ENCODE measurements at regions not wholly inside any gene's neighbourhood (a gene's known extent, or its start where the extent isn't known, plus 50 kb on each side); places are given as distances from the start of the nearest gene placed in this dataset.

DNA sequence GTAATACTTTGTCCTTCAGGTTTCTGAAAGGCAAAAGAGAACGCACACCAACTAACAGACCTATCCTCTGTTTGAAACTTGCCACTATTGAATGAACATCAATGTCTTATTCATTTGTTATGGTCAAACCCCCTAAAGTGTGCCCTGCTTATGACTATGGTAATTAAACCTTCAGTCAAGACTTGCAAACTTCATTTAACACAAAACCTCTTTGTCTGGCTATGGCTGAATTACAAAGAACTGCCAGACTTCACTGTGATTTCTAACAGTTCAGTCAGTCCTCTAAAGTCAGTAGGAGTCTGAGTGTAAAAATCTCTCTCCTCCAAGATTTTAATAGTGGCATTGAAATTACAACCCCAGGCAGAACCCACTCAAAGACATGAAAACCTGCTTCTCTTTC lies 702.5 kb upstream of the LRRN3 start:
- in situ Hi-C loops (cut with HindIII; ENCODE audit: extremely low pct_ligation_motif_present, low pct_unique_long_range_greater_than_20kb), result no loop called here
- intact Hi-C loops (cut with micrococcal nuclease; ENCODE audit: unreplicated experiment), result no loop called here
- ChIA-PET POLR2A (no interaction called here), CTCF (ENCODE audit: low intra/inter-chr PET ratio, low total read pairs) (no interaction called here)
- no peak for ATAC-seq
- Histone ChIP-seq H3K9me3 (ENCODE audit: low read length) (no peaks in the 10 kb centered on the region), H3K27me3 (ENCODE audit: control insufficient read depth in 1 of 2, insufficient read depth in 2 of 2, low read length in 2 of 2) (no peaks in the 10 kb centered on the region; a peak in 1 of 5 replicates), H3K36me3 (replicated peaks in 1 of 2; ENCODE audit: control insufficient read depth in 1 of 2, insufficient read depth in 2 of 2, low read length in 2 of 2) (no peaks in the 10 kb centered on the region), H3K4me2 (ENCODE audit: low read depth, low read length) (no peak overlapping the region), H4K20me1 (ENCODE audit: insufficient read depth, low read length) (no peaks in the 10 kb centered on the region), H3K4me3 (replicated peaks in 1 of 3; ENCODE audit: insufficient read depth in 1 of 3, low read depth in 2 of 3, low read length in 3 of 3) (no peak overlapping the region), H2AFZ (ENCODE audit: low read length) (no peak overlapping the region), H3K4me1 (ENCODE audit: insufficient read depth, low read length) (no peaks in the 10 kb centered on the region), H3K79me2 (ENCODE audit: insufficient read depth, low read length) (no peaks in the 10 kb centered on the region), H3K9ac (ENCODE audit: insufficient read depth, low read depth, low read length) (no peak overlapping the region), H3K27ac (ENCODE audit: extremely low read length, insufficient read depth, low read length) (no peak overlapping the region)
- FAIRE-seq, result no peak
- TF ChIP-seq ZSCAN9 (CRISPR knock-in tag; IDR thresholded peaks at IDR 0.05; ENCODE audit: borderline replicate concordance) (no peak), MAZ (IDR thresholded peaks at IDR 0.05; ENCODE audit: borderline replicate concordance, low read depth, low read length) (no peak), MAZ (CRISPR knock-in tag; IDR thresholded peaks at IDR 0.05; ENCODE audit: low read depth) (no peak), RBAK (CRISPR knock-in tag; IDR thresholded peaks at IDR 0.05) (no peak), MTF2 (CRISPR knock-in tag; IDR thresholded peaks at IDR 0.05; ENCODE audit: borderline replicate concordance) (no peak), SOX6 (IDR thresholded peaks at IDR 0.05) (no peak), SOX6 (CRISPR knock-in tag; IDR thresholded peaks at IDR 0.05) (no peak), SRSF9 (IDR thresholded peaks at IDR 0.05; ENCODE audit: borderline replicate concordance, insufficient read depth, low read depth, low read length, poor library complexity, severe bottlenecking) (no peak), SALL1 (CRISPR knock-in tag; IDR thresholded peaks at IDR 0.05) (no peak), SP5 (CRISPR knock-in tag; IDR thresholded peaks at IDR 0.05; ENCODE audit: borderline replicate concordance, low read depth) (no peak), SYNCRIP (IDR thresholded peaks at IDR 0.05; ENCODE audit: insufficient read depth, low read depth, low read length) (no peak), ZNF781 (CRISPR knock-in tag; IDR thresholded peaks at IDR 0.05; ENCODE audit: borderline replicate concordance, not compliant biosample characterization) (no peak), ZNF850 (CRISPR knock-in tag; conservative IDR thresholded peaks at IDR 0.05) (no peak), ZNF724P (CRISPR knock-in tag; IDR thresholded peaks at IDR 0.05; ENCODE audit: borderline replicate concordance) (no peak), PHF5A (CRISPR knock-in tag; IDR thresholded peaks at IDR 0.05; ENCODE audit: low read depth, unreplicated experiment) (no peak), ZNF652 (CRISPR knock-in tag; IDR thresholded peaks at IDR 0.05; ENCODE audit: borderline replicate concordance, low read depth) (no peak), HCFC1 (IDR thresholded peaks at IDR 0.05; ENCODE audit: low read depth, low read length) (no peak), ZNF672 (CRISPR knock-in tag; IDR thresholded peaks at IDR 0.05) (no peak), MAF1 (CRISPR knock-in tag; IDR thresholded peaks at IDR 0.05; ENCODE audit: borderline replicate concordance) (no peak)
- TF ChIP-seq, protein P1, sequence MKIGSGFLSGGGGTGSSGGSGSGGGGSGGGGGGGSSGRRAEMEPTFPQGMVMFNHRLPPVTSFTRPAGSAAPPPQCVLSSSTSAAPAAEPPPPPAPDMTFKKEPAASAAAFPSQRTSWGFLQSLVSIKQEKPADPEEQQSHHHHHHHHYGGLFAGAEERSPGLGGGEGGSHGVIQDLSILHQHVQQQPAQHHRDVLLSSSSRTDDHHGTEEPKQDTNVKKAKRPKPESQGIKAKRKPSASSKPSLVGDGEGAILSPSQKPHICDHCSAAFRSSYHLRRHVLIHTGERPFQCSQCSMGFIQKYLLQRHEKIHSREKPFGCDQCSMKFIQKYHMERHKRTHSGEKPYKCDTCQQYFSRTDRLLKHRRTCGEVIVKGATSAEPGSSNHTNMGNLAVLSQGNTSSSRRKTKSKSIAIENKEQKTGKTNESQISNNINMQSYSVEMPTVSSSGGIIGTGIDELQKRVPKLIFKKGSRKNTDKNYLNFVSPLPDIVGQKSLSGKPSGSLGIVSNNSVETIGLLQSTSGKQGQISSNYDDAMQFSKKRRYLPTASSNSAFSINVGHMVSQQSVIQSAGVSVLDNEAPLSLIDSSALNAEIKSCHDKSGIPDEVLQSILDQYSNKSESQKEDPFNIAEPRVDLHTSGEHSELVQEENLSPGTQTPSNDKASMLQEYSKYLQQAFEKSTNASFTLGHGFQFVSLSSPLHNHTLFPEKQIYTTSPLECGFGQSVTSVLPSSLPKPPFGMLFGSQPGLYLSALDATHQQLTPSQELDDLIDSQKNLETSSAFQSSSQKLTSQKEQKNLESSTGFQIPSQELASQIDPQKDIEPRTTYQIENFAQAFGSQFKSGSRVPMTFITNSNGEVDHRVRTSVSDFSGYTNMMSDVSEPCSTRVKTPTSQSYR (CRISPR knock-in tag; IDR thresholded peaks at IDR 0.05; ENCODE audit: borderline replicate concordance), result no peak
- TF ChIP-seq, protein P2, sequence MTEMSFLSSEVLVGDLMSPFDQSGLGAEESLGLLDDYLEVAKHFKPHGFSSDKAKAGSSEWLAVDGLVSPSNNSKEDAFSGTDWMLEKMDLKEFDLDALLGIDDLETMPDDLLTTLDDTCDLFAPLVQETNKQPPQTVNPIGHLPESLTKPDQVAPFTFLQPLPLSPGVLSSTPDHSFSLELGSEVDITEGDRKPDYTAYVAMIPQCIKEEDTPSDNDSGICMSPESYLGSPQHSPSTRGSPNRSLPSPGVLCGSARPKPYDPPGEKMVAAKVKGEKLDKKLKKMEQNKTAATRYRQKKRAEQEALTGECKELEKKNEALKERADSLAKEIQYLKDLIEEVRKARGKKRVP (CRISPR knock-in tag; IDR thresholded peaks at IDR 0.05), result no peak
- TF ChIP-seq, protein P3, sequence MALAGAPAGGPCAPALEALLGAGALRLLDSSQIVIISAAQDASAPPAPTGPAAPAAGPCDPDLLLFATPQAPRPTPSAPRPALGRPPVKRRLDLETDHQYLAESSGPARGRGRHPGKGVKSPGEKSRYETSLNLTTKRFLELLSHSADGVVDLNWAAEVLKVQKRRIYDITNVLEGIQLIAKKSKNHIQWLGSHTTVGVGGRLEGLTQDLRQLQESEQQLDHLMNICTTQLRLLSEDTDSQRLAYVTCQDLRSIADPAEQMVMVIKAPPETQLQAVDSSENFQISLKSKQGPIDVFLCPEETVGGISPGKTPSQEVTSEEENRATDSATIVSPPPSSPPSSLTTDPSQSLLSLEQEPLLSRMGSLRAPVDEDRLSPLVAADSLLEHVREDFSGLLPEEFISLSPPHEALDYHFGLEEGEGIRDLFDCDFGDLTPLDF (CRISPR knock-in tag; IDR thresholded peaks at IDR 0.05), result no peak
- 50% methylated on average over 1 of the region's 1 CpG for WGBS (ENCODE audit: low lambda C conversion rate)
- DNase-seq (ENCODE audit: low spot score), result no peak
- BruUV-seq (replicated peaks), result no TSS peak
